NCI-H446 (cell line): ENCODE measurements at regions not wholly inside any gene's neighbourhood (a gene's known extent, or its start where the extent isn't known, plus 50 kb on each side); places are given as distances from the start of the nearest gene placed in this dataset.
"Not testable (repeated sequence)": the region's sequence is repeated elsewhere in the genome, so short reads cannot be mapped to it uniquely, and the experiment has no call there.

Experiments
- DNase-seq, 2 experiments: peaks; one replicate each; lab custom pipeline; 2025; lab: John Stamatoyannopoulos, UW

GRCh38 chr14:25436906-25437305, 387.0 kb upstream of the STXBP6 start:
- DNase-seq, result no peak

DNA sequence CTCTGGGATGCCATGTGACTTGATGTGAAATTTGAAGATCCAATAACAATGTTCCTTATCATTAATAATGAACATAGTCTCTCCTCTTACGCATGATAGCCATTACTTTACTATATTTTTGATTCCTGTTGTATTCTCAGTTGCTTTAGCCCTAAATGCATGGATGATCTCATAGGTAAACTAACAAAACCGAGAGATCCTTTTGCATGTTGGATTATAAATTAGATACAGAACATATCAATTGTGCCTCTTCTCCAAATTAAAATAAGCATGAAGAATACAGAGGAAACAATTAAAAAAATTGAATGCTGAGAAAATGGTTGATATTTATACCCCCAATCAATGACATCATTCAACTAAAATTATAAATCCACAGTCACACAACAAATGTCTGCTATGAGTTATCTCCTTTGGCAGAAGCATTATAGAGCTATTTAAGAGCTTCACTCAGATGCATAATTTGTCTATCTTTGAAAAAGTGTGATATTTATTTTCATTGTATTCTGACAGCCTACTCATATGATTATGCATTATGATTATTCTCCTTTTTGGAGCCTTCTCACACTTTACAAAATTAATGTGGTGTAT, 386.4 kb upstream of the STXBP6 start:
- DNase-seq, result no peak

DNA sequence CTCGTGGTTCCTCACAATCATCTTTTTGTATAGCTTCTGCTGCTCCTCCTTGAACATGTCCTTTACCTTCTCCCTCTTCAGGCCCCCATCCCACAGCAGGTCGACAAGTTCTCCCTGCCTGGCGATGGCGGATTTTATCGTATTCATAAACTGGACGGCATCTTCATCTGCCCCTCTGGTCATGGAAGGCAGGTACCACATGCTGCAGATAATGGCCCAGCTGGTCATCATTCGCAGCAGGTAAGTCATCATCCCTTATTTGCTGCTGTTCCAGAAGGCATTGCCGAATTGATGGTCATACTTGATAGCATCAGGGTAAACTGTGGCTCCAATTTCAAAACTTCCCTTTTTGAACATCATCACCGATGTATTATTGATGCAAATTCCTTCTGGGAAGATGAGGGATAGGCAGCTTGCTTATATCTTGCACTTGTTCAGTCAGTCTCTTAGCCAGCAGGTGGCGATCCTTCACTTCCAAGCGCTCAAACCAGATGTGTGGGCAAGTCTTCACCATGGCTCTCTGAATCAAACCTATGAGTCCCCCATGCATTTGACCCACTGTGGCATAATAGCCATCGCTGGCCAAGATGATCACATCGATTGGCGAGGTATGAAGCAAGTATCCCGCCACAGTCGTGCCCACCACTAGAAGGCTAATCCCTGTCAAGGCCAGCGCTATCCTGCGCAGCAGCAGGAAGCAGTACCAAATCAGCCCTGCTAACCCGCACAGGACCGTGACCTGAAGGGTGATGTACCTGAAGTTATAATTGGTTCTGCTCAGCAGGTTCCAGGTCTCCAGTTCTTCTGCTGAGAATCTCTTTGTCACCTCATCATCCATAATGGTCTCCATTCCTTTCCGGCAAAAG, 381.5 kb upstream of the STXBP6 start:
- peak; percentile 8 to 52 for DNase-seq

DNA sequence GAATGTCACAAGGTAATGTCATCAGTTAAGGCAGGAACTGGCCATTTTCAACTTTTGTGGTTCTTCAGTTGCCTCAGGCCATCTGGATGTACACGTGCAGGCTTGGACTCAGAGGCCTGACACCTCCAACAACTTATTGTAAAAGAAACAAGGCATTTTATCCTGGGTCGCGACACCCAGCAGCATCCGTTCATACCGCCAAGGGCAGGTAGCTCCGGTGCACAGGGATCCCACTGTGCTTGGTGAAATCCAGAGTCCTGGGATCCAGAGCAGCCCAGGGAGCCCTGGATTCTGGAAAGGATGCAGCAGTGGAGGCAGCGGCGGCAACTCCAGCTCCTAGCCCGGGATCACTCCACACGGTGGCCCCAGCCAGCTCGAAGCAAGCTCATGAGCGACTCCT, 380.9 kb upstream of the STXBP6 start:
- DNase-seq, result no peak

DNA sequence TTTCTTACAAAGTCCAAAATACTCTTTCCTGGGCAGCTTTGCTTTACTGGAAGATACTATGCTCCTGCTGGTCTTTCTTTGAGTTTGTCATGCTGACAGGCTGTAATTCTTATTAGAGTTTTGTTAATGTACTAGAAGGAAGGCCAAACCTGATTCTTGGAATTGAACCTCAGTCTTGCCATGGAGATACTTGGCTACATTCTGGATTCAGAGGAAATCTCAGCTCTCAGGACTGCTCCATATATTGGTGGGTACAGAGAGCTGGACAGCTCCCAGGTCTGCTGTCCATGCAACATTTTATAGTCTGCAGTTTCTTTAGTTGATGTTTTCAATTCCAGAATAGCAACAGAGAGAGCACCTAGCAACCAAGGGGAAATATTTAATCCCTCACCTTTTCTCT, 363.1 kb upstream of the STXBP6 start:
- DNase-seq, result no peak

DNA sequence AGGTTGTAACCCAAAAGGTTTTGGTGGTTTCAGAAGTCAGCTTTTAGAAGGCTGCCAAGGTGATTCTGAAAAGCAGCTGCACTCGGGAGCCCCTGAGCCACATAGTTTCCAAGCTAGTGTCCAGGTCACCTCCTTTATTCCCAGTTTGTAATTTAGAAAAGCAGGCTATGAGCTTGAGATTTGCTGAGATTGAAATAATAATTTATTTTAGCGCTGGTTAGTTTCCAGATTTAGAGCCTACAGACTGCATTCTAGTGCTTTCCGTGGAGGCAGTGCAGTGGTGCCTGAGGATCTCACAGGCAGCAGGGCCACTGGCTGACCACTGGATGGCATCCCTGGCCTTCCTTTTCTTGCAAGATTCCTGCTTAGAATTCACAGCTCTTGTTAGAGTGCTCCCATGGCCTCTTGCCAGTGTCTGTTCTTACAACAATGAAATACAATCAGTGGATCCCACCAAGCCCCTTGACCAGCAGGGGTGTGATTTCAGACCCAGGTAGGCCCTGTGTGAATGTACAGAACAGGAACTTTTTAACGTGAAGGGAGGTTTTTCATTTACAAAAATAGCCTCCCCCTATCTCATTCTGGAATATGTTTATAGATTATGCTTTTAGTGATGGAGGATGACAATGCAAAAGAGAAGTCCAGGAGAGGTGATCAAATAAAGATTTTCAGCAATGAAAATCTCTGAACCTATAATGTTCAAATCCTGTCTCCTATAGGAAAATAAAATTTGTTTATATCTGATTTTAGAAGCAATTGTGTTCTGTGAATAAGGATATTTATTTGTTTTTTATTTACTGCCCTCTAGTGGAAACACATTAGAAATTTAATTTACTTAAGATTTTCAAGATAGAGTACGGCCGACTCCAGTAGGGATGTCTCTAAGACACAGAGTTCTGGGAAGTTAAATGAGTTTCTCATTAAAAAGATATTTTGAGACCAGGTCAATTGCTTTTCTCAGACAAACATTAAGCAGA, 362.1 kb upstream of the STXBP6 start:
- DNase-seq, result peak in 1 of 2 experiments; percentile 56

DNA sequence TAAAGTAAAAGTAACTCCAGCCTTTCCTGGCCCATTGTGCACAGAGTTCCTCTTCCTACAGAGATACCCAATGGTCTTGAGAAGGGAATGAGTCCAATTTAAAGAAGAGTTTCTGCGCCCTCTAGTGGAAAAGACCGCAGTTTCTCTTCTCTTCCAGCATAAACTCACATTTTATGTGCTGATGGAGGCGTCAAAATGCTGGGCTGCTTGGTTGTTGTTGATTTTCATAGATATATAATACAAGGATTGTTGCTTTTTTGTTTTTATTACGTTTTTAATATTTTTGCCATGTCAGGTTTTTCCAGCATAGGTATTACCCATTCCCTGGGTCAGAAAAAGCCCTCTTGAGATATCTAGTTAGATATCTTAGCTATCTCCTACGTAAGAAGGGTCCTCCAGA, 356.9 kb upstream of the STXBP6 start:
- peak; percentile 62 to 78 for DNase-seq

DNA sequence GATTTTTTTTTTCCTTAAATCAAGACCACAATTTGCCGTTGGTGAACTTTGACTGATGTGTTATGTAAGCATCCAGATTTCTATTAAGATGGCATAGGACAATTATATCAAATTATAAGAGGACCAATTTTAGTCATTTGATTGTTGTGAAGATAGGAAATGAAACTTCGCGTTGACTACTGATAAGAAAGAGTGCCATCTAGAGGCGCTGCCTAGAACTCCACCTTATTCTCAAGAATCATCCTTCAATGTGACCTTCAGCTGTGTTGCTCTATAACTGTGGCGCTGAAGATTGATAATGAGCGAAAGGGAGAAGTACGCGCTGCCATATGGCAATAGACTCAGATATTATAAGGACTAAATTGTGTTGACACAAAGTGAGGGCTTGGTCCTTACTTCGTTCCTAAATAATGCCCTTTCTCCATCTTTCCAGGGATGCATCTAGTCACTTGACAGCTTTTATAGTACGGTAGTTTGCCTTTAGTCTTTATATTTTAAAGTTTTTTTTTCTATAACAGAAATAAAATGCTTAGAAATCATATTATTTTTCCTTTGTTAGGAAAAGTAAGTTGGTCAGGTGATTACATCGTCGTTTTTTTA, 350.8 kb upstream of the STXBP6 start:
- peak in 1 of 2 experiments; percentile 69 for DNase-seq

DNA sequence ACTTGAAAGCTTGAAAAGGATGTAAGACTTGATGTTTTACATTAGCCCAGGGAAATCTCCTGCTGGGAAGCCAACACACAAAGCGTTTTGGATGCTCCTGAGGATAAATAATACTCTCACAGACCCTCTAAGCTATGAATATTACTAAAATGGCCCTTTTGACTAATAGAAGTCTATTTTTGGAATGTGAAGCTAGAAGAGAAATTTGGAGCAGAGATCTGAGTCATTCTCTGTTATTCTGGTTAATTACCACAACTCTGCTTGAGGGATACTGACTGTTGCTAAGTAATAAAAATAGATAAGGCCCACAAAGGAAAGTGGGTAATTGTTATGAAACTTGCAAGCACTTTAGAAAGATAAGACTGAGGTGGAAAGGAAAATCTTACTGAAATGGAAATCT, 346.2 kb upstream of the STXBP6 start:
- DNase-seq, result no peak

DNA sequence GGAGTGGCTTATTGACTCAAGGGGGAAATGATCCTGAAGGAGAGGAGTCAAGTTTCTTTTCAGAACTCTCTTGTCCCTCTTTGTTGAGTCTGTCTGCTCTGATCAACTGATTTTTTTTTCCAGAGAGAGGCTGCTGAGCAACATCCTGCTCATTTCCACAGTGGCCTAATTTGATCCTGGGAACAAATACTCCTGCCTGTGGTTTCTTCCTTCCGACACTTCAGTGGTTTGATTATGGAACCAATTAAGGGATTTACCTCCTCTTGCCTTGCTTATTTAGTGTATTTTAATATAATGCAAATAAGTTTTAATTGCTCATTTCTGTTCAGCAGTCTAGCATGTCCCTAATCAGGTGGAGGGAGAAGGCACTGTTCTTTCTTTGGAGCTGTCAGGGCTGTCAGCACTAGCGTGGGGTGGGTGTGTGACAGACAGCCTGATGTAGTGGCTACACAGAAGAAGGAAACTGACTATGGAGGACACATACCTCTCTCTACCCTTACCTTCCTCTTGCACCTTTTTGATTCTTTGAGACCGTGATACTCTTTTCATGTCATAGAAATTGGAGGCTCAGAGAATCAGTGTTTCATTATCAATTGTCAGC, 344.9 kb upstream of the STXBP6 start:
- DNase-seq, result no peak

DNA sequence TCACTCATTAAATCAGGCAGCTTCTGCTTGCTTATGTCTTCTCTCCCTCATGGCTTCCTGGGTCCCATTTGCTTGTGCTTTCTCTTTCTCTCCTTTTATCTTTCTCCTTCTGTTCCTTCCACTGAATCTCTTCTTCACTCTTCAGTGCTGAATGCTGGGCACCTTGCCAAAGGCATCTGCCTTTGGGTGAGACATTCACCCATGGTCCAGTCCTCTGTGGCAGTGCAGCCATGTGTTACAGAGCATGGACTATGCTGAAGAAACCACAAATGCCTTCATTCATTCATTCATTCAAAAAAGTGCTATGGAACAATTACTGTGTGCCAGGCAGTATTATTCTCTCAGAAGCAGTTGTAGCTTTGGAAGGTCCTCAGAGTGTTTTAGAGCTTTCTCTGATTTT, 344.4 kb upstream of the STXBP6 start:
- DNase-seq, result peak in 1 of 2 experiments; percentile 18

- no peak for DNase-seq
Measured at GRCh38 chr14:25389948-25390347, 340.0 kb upstream of the STXBP6 start.

DNA sequence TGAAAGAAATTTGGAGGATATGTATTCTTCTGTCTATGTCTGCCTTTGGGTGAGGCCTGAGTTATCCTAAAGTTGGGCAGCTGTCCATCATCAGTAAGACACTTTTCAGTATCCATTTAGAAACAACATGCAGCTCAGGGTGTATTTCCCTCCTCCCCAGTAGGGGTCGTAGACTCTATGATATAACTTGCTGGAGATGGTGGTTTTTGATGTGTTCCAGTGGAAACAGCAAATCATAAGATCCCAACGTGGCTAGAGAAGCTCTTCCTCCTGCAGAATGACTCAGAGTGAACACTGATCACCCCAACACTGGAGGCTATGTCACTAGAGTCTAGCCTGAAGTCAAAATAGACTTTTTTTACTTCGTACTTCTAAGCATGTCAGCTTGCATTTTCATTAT, 331.6 kb upstream of the STXBP6 start:
- DNase-seq, result peak in 1 of 2 experiments; percentile 41

- DNase-seq, result no peak
Measured at GRCh38 chr14:25375639-25376038, 325.7 kb upstream of the STXBP6 start.

DNA sequence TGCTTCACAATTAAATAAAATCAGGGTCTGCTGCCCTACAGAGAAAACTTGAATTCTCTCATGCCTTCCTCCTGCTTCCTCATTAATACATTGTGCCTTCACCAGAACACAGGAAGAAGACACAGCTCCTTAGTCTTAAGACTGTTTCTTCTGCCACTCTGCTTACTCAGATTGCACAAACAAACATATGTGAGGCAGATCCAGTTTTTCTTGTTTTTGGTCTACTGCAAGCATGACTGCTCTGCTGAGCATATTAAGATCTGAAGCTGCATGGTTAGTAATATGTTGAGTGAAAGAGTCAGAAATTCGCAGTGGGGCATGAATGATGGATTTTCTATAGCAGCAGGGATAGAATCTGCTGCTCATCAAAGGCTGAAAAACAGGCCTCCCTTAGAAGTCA, 321.1 kb upstream of the STXBP6 start:
- peak; percentile 11 to 26 for DNase-seq

GRCh38 chr14:25370057-25370456, 320.1 kb upstream of the STXBP6 start:
- DNase-seq, result not testable (repeated sequence)

DNA sequence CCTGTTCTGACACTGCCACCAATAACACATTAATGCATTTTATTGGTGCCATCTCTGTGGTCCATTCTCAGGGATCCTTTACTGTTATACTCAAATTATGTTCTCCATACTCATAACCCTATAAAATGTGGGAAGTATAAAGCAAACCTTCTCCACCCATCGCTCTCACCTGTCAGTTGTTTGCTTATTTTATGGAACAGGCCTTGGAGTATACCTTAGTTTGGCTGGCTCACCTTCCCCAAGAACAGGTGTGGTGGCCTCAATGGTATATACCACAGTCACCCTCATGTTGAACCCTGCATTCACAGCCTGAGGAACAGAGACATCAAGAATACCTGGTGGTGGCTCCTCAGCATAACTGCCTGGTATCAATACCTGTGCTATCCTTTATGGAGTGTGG, 308.4 kb upstream of the STXBP6 start:
- DNase-seq, result no peak

DNA sequence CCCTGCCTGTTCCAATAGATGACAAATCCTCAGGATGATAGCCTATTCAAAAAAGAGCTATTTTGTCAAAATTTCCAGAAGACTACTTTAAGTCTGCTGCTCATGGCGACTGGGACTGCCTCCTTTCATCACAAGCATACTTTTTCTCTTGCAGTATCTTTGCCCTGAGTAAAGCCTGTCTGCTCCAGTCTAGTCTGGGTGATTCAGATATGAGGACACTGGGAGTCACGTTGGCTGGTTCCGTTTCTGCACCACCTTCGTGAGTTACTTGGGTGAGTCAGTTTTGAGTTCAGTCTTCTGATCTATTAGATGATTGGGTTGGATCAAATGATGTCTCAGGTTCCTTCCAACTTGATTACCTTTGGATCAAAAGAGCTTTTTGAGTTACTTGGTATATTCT, 301.3 kb upstream of the STXBP6 start:
- DNase-seq, result no peak

- DNase-seq, result peak; percentile 27 to 65
Measured at GRCh38 chr14:25350802-25351201, 300.9 kb upstream of the STXBP6 start.

DNA sequence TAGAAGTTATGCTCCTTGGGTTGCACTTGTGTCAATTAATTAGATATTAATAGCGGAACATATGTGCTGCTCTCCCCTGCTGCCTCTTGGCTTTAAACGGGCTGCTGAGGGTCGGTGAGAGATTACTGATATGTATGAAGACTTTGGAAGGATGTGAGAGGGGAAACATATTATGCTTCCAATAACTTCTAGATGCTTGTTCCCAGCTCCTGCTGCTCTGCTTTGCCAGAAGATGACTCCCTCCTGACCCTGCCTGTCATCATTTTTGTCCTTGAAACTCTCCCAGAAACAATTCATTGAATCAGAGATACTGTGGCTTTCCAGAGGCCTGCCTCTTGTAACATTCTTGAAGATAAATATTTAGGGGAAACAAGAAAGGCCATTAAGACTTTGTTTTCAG, 300.1 kb upstream of the STXBP6 start:
- DNase-seq, result peak in 1 of 2 experiments; percentile 21

DNA sequence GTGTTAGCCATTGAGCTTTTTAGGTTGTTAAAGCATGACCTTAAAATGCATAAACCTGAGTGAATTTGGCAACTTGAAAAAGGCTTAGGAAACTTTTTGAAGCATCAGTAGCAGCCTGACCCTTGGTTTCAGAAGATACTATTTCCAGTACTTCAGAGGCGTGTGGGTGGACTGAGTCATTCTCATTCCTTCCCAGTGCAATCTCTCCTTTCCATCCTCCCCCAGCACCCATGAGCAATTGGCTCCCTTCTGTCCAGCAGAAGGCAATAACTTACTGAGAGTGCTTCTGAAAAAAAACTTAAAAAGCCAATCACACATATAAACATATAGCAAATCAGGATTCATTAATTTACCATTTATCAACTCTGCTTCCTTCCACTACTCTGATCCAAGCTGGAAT, 299.3 kb upstream of the STXBP6 start:
- no peak for DNase-seq

DNA sequence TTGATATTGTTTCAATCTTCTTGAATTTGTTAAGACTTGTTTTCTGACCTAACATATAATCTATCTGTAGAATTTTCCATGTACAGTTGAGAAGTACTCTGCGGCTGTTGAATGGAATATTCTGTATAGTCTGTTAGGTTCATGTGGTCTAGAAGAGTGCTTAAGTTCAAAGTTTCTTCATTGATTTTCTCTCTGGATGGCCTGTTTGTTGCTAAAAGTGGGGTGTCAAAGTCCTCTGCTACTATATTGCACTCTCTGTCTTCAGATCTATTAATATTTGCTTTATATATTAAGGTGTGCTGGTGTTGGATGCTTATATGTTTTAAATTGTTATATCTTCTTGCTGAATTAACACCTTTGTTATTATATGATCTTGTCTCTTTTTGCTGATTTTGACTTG, 290.9 kb upstream of the STXBP6 start:
- no peak for DNase-seq
